MG63 (cell line): ENCODE measurements at regions not wholly inside any gene's neighbourhood (a gene's known extent, or its start where the extent isn't known, plus 50 kb on each side); places are given as distances from the start of the nearest gene placed in this dataset.
"Not testable (repeated sequence)": the region's sequence is repeated elsewhere in the genome, so short reads cannot be mapped to it uniquely, and the experiment has no call there.

Experiments used
- DNase-seq: peaks from one replicate; pipeline ENCODE4 v3.0.0-alpha.2; 2020
- H3K27me3 ChIP-seq: fragments of 250-450 bp; sonication (Bioruptor Pico); 2 replicates; pipeline ENCODE4 v1.5.1; 2020; ENCODE audit warnings: mild to moderate bottlenecking, moderate library complexity
- H3K36me3 ChIP-seq: fragments of 250-450 bp; sonication (Bioruptor Pico); 2 replicates; pipeline ENCODE4 v1.5.1; 2020; ENCODE audit warnings: mild to moderate bottlenecking, moderate library complexity
- H3K4me3 ChIP-seq: fragments of 250-450 bp; sonication (Bioruptor Pico); 2 replicates; pipeline ENCODE4 v1.5.1; 2020; ENCODE audit warnings: mild to moderate bottlenecking, moderate library complexity
- H3K9me3 ChIP-seq: fragments of 250-450 bp; sonication (Bioruptor Pico); 2 replicates; pipeline ENCODE4 v1.5.1; 2020; ENCODE audit warnings: mild to moderate bottlenecking, moderate library complexity

DNA sequence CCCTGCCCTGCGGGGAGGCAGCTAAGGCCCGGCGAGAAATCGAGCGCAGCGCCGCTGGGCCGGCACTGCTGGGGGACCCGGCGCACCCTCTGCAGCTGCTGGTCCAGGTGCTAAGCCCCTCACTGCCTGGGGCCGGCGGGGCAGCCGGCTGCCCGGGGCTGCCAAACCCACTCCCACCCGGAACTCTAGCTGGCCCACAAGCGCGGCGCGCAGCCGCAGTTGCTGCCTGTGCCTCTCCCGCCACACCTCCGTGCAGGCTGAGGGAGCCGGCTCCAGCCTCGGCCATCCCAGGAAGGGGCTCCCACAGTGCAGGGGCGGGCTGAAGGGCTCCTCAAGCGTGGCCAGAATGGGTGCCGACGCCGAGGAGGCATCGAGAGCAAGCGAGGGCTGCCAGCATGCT lies 249.9 kb downstream of the FGF9 start:
- not testable (repeated sequence) for DNase-seq, H3K9me3 ChIP-seq, H3K36me3 ChIP-seq, H3K4me3 ChIP-seq, H3K27me3 ChIP-seq

- H3K36me3 ChIP-seq: no peaks in the 10 kb centered on the region
- no peaks in the 10 kb centered on the region for H3K27me3 ChIP-seq
- no peak for DNase-seq
- H3K4me3 ChIP-seq: no peak overlapping the region
- no peaks in the 10 kb centered on the region for H3K9me3 ChIP-seq
Observed at GRCh38 chr13:21924958-21925357, 254.1 kb downstream of the FGF9 start.

DNA sequence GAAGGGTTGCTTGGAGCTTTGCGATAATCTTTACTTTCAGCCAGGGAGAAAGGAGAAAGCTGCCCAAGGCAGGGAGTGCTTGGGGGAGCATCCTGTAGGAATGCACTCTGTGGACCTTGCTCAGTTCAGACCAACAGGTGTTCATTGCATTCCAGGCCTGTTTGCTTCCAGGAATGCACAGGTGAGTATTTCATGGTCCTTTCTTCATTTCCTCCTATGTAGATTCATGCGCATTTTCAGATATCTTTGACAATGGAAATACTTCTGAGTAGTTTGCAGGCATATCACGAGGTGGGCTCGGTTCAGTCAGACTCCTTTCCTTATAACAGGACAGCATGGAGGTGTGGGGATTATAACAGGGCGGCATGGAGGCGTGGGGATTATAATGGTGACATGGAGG lies 254.8 kb downstream of the FGF9 start:
- Histone ChIP-seq H3K36me3 (no peaks in the 10 kb centered on the region), H3K4me3 (no peak overlapping the region), H3K27me3 (no peaks in the 10 kb centered on the region), H3K9me3 (no peaks in the 10 kb centered on the region)
- DNase-seq: no peak

- Histone ChIP-seq H3K4me3 (no peak overlapping the region), H3K36me3 (no peaks in the 10 kb centered on the region), H3K27me3 (no peaks in the 10 kb centered on the region), H3K9me3 (no peaks in the 10 kb centered on the region)
- no peak for DNase-seq
Observed at GRCh38 chr13:21929400-21929799, 258.5 kb downstream of the FGF9 start.

DNA sequence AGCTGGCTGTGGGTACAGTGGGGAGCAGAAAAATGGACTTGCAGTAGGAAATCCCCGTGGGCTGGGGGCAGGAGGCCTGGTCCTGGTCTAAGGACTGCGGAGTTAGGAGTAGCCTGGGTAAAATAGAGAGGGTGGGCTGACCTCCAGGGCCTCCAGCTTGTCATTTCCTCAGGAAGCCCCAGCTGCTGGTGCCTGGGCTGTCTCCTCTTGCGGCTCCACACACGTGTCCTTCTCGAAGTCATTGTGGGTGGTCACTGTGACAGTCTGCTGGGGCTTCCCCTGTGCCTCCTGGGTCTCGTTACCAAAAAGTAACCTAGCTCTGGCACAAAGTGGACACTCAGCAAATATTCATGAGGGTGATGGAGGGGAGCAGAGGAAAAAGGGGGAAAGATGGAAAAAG lies 259.7 kb downstream of the FGF9 start:
- Histone ChIP-seq H3K9me3 (peaks cover 3% of the 10 kb centered on the region), H3K27me3 (no peaks in the 10 kb centered on the region), H3K36me3 (no peaks in the 10 kb centered on the region), H3K4me3 (no peak overlapping the region)
- no peak for DNase-seq

- Histone ChIP-seq H3K27me3 (no peaks in the 10 kb centered on the region), H3K9me3 (peaks cover 6% of the 10 kb centered on the region), H3K36me3 (no peaks in the 10 kb centered on the region), H3K4me3 (no peak overlapping the region)
- no peak for DNase-seq
Observed at GRCh38 chr13:21932578-21932977, 261.7 kb downstream of the FGF9 start.

- H3K36me3 ChIP-seq: no peaks in the 10 kb centered on the region
- no peak overlapping the region for H3K4me3 ChIP-seq
- peak; percentile 59 for DNase-seq
- peaks cover 6% of the 10 kb centered on the region for H3K9me3 ChIP-seq
- no peaks in the 10 kb centered on the region for H3K27me3 ChIP-seq
Observed at GRCh38 chr13:21932996-21933395, 262.1 kb downstream of the FGF9 start.

GRCh38 chr13:21934284-21934683 lies 263.4 kb downstream of the FGF9 start:
- Histone ChIP-seq H3K9me3 (peaks cover 6% of the 10 kb centered on the region), H3K27me3 (no peaks in the 10 kb centered on the region), H3K4me3 (no peak overlapping the region), H3K36me3 (no peaks in the 10 kb centered on the region)
- DNase-seq: no peak

GRCh38 chr13:21936674-21937073 lies 265.8 kb downstream of the FGF9 start:
- Histone ChIP-seq H3K4me3 (no peak overlapping the region), H3K9me3 (peaks cover 6% of the 10 kb centered on the region), H3K27me3 (no peaks in the 10 kb centered on the region), H3K36me3 (no peaks in the 10 kb centered on the region)
- DNase-seq: no peak

GRCh38 chr13:21938168-21938567 lies 267.3 kb downstream of the FGF9 start:
- DNase-seq: no peak
- Histone ChIP-seq H3K36me3 (no peaks in the 10 kb centered on the region), H3K4me3 (no peak overlapping the region), H3K9me3 (peaks cover 6% of the 10 kb centered on the region), H3K27me3 (no peaks in the 10 kb centered on the region)

DNA sequence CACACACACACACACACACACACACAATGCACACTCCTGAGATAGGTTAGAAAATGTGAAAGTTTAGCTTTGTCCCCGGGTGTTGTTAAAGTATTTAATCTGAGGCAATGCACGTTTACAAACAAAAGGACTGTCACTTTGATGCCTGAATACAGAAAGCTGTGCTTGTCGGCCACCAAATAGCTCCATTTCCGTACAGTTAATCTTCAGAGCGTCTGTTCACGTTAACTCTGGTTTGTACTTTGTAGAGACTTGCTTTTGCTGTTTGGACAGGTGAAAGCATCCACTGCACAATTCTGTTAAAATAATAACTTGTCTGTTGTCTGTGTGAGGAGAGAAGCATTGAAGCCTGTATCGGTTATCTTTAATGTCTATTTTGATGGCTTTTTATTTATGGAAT lies 267.8 kb downstream of the FGF9 start:
- H3K36me3 ChIP-seq: no peaks in the 10 kb centered on the region
- DNase-seq: no peak

DNA sequence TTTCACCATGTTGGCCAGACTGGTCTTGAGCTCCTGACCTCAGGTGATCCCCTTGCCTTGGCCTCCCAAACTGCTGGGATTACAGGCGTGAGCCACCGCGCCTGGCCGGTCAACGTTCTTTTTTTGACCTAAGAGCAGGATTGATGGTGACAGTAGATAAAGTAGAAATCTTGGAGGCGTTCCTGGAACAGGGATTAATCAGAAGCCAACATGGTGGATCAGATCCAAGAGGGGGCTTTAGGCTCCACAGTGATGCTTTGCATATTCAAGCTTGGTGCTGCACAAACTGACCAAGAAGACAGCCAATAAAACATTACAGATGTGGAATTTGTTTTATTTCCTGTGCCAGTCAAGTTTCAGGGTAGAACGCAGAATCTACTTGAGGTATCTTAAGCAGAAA lies 271.2 kb downstream of the FGF9 start:
- no peak for DNase-seq
- Histone ChIP-seq H3K4me3 (no peak overlapping the region), H3K9me3 (peaks cover 22% of the 10 kb centered on the region), H3K36me3 (no peaks in the 10 kb centered on the region), H3K27me3 (no peaks in the 10 kb centered on the region)

More for the DNA sequence above, 267.8 kb downstream of the FGF9 start:
- Histone ChIP-seq H3K4me3 (no peak overlapping the region), H3K9me3 (peaks cover 9% of the 10 kb centered on the region), H3K27me3 (no peaks in the 10 kb centered on the region)

DNA sequence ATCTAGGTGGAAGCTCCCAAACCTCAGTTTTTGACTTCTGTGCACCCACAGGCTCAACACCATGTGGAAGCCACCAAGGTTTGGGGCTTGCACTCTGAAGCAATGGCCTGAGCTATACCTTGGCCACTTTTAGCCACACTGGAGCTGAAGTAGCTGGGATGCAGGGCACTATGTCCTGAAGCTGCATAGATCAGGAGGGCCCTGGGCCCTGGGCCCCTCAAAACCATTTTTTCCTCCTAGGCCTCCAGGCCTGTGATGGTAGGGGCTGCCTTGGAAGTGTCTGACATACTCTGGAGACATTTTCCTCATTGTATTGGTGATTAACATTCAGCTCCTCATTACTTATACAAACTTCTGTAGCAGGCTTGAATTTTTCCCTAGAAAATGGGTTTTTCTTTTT lies 273.7 kb downstream of the FGF9 start:
- Histone ChIP-seq H3K27me3 (no peaks in the 10 kb centered on the region), H3K9me3 (peaks cover 22% of the 10 kb centered on the region), H3K36me3 (no peaks in the 10 kb centered on the region), H3K4me3 (no peak overlapping the region)
- no peak for DNase-seq

GRCh38 chr13:21945195-21945594 lies 274.3 kb downstream of the FGF9 start:
- no peaks in the 10 kb centered on the region for H3K36me3 ChIP-seq

GRCh38 chr13:21946964-21947363 lies 276.1 kb downstream of the FGF9 start:
- H3K9me3 ChIP-seq: peaks cover 22% of the 10 kb centered on the region
- DNase-seq: no peak
- no peak overlapping the region for H3K4me3 ChIP-seq
- no peaks in the 10 kb centered on the region for H3K36me3 ChIP-seq
- H3K27me3 ChIP-seq: no peaks in the 10 kb centered on the region

More at GRCh38 chr13:21945195-21945594, 274.3 kb downstream of the FGF9 start:
- no peak for DNase-seq
- Histone ChIP-seq H3K27me3 (no peaks in the 10 kb centered on the region), H3K4me3 (no peak overlapping the region), H3K9me3 (peaks cover 22% of the 10 kb centered on the region)

GRCh38 chr13:21948769-21949474 lies 278.0 kb downstream of the FGF9 start:
- DNase-seq: no peak
- Histone ChIP-seq H3K9me3 (peaks cover 18% of the 10 kb centered on the region), H3K27me3 (no peaks in the 10 kb centered on the region), H3K36me3 (no peaks in the 10 kb centered on the region), H3K4me3 (no peak overlapping the region)

GRCh38 chr13:21949818-21950429 lies 279.1 kb downstream of the FGF9 start:
- DNase-seq: no peak
- peaks cover 14% of the 10 kb centered on the region for H3K9me3 ChIP-seq
- no peaks in the 10 kb centered on the region for H3K27me3 ChIP-seq
- H3K4me3 ChIP-seq: no peak overlapping the region
- no peaks in the 10 kb centered on the region for H3K36me3 ChIP-seq

- Histone ChIP-seq H3K27me3 (no peaks in the 10 kb centered on the region), H3K9me3 (peaks cover 12% of the 10 kb centered on the region), H3K36me3 (no peaks in the 10 kb centered on the region), H3K4me3 (no peak overlapping the region)
- no peak for DNase-seq
Observed at GRCh38 chr13:21956666-21957065, 285.8 kb downstream of the FGF9 start.
